Hepatocyte (in vitro differentiated cells): ENCODE measurements at regions not wholly inside any gene's neighbourhood (a gene's known extent, or its start where the extent isn't known, plus 50 kb on each side); places are given as distances from the start of the nearest gene placed in this dataset.

Experiments
- DNase-seq: peaks from one replicate; pipeline ENCODE4 v3.0.0-alpha.2; 2016; ENCODE audit warnings: low spot score
- H2AFZ ChIP-seq: fragments of 200-600 bp; sonication (generic); 2 replicates; pipeline ENCODE4 v1.6.0; 2016; ENCODE audit warnings: antibody characterized with exemption, mild to moderate bottlenecking
- H3K27ac ChIP-seq: fragments of 200-600 bp; sonication (generic); 2 replicates; pipeline ENCODE4 v1.5.1; 2016; ENCODE audit warnings: mild to moderate bottlenecking
- H3K27me3 ChIP-seq: fragments of 200-600 bp; sonication (generic); 2 replicates; pipeline ENCODE4 v1.6.1; 2016
- H3K36me3 ChIP-seq: fragments of 200-600 bp; sonication (generic); replicated peaks from 2 replicates; pipeline ENCODE4 v1.5.1; 2016; ENCODE audit warnings: low read depth; ENCODE audit not compliant: insufficient read depth
- H3K4me1 ChIP-seq: fragments of 200-600 bp; sonication (generic); 2 replicates; pipeline ENCODE4 v1.5.1; 2016; ENCODE audit warnings: mild to moderate bottlenecking, moderate library complexity; ENCODE audit not compliant: insufficient read depth
- H3K4me2 ChIP-seq: fragments of 200-600 bp; sonication (generic); 2 replicates; pipeline ENCODE4 v1.6.0; 2016
- H3K4me3 ChIP-seq: fragments of 200-600 bp; sonication (generic); 2 replicates; pipeline ENCODE4 v1.5.1; 2016; ENCODE audit warnings: mild to moderate bottlenecking
- H3K79me2 ChIP-seq: fragments of 200-600 bp; sonication (generic); 2 replicates; pipeline ENCODE4 v1.6.0; 2017; ENCODE audit warnings: mild to moderate bottlenecking
- H3K9me2 ChIP-seq: fragments of 200-600 bp; sonication (generic); replicated peaks from 2 replicates; pipeline ENCODE4 v1.6.0; 2017; ENCODE audit warnings: mild to moderate bottlenecking; ENCODE audit not compliant: insufficient read depth
- H3K9me3 ChIP-seq: fragments of 200-600 bp; sonication (generic); 2 replicates; pipeline ENCODE4 v1.5.1; 2016; ENCODE audit warnings: low read depth, mild to moderate bottlenecking
- H4K20me1 ChIP-seq: fragments of 200-600 bp; sonication (generic); 2 replicates; pipeline ENCODE4 v1.6.0; 2016; ENCODE audit warnings: mild to moderate bottlenecking; ENCODE audit not compliant: insufficient read depth, poor library complexity, severe bottlenecking
- EZH2 ChIP-seq: fragments of 200-600 bp; sonication (generic); IDR thresholded peaks from 2 replicates; pipeline ENCODE4 v1.6.1; 2016; ENCODE audit warnings: antibody characterized with exemption, mild to moderate bottlenecking, borderline replicate concordance
- EZH2phosphoT487 ChIP-seq: fragments of 200-600 bp; sonication (generic); IDR thresholded peaks from one replicate; pipeline ENCODE4 v1.6.1; 2018; ENCODE audit warnings: antibody characterized with exemption, mild to moderate bottlenecking, low read depth, moderate library complexity; ENCODE audit not compliant: unreplicated experiment, severe bottlenecking
- WGBS: methylation state at CpG from one replicate; pipeline ENCODE4 v1.1.6; 2016; ENCODE audit warnings: low lambda C conversion rate; ENCODE audit errors: missing lambda C conversion rate; 5-methylcytosine and 5-hydroxymethylcytosine counted together
- TF ChIP-seq, protein P1 (sequence below): fragments of 200-600 bp; sonication (generic); IDR thresholded peaks from 2 replicates; pipeline ENCODE4 v1.5.1; 2016; ENCODE audit warnings: antibody characterized with exemption, mild to moderate bottlenecking; ENCODE audit not compliant: poor library complexity

DNA sequence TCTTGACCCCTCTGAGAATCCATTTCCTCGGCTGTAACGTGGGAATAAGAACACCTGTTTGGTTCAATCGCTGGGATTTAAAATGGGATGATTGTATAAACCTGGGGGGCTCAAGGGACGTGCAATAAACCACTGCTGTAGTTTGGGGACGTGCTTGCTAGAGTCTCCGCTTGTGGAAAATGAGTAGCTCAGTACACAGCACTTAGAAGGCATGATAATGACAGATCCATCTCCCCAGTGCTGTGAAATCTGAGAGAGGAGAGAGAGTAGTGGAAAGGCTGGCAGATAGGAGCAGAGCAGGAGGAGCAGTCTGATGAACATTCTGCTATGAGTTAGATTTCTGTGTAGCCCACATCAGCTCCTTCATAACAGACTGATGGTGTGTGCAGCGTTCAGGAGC is 256.5 kb downstream of the MN1 start:
- WGBS: 76% methylated on average over 7 of the region's 7 CpGs
- Histone ChIP-seq H3K9me3 (no peaks in the 10 kb centered on the region), H3K4me3 (no peak overlapping the region), H3K27me3 (peaks cover 2% of the 10 kb centered on the region), H3K27ac (no peak overlapping the region), H3K4me1 (no peaks in the 10 kb centered on the region), H4K20me1 (no peaks in the 10 kb centered on the region), H3K4me2 (no peak overlapping the region), H3K9me2 (no peaks in the 10 kb centered on the region), H3K36me3 (no peaks in the 10 kb centered on the region), H3K79me2 (no peaks in the 10 kb centered on the region), H2AFZ (no peak overlapping the region)
- TF ChIP-seq, protein P1, sequence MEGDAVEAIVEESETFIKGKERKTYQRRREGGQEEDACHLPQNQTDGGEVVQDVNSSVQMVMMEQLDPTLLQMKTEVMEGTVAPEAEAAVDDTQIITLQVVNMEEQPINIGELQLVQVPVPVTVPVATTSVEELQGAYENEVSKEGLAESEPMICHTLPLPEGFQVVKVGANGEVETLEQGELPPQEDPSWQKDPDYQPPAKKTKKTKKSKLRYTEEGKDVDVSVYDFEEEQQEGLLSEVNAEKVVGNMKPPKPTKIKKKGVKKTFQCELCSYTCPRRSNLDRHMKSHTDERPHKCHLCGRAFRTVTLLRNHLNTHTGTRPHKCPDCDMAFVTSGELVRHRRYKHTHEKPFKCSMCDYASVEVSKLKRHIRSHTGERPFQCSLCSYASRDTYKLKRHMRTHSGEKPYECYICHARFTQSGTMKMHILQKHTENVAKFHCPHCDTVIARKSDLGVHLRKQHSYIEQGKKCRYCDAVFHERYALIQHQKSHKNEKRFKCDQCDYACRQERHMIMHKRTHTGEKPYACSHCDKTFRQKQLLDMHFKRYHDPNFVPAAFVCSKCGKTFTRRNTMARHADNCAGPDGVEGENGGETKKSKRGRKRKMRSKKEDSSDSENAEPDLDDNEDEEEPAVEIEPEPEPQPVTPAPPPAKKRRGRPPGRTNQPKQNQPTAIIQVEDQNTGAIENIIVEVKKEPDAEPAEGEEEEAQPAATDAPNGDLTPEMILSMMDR: no peak
- TF ChIP-seq EZH2 (no peak), EZH2phosphoT487 (no peak)
- DNase-seq: no peak

DNA sequence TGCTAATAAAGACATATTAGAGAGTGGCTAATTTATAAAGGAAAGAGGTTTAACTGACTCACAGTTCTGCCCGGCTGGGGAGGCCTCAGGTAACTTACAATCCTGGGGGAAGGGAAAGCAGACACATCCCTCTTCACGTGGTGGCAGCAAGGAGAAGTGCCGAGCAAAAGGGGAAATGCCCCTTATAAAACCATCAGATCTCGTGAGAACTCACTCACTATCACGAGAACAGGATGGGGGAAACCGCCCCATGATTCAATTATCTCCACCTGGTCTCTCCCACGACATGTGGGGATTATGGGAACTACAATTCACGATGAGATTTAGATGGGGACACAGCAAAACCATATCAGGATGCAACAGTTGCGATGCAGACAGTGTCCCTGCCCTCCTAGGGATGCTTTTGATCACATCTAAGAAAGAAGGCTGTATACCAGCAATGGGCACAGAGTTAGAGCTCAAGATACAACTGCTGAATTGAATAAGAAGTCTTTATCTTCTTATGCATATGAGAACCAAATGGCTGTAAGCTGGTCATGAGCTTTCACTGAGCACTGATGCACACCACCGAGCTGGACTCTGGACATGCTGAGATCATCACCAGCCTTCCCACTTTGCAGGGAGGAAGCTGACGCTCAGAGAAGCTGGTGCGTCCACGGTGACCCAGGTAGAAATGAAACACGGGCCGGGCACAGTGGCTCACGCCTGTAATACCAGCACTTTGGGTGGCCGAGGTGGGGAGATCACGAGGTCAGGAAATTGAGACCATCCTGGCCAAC is 255.2 kb downstream of the MN1 start:
- H3K27ac ChIP-seq: no peak overlapping the region
- DNase-seq: no peak
- 79% methylated on average over 18 of the region's 18 CpGs for WGBS
- H3K9me2 ChIP-seq: no peaks in the 10 kb centered on the region
- H2AFZ ChIP-seq: no peak overlapping the region
- H3K79me2 ChIP-seq: no peaks in the 10 kb centered on the region
- no peaks in the 10 kb centered on the region for H4K20me1 ChIP-seq
- TF ChIP-seq EZH2: no peak
- TF ChIP-seq, protein P1: no peak
- TF ChIP-seq EZH2phosphoT487: no peak
- no peaks in the 10 kb centered on the region for H3K9me3 ChIP-seq
- H3K4me3 ChIP-seq: no peak overlapping the region
- H3K4me1 ChIP-seq: no peaks in the 10 kb centered on the region
- H3K4me2 ChIP-seq: no peak overlapping the region
- no peaks in the 10 kb centered on the region for H3K27me3 ChIP-seq
- H3K36me3 ChIP-seq: no peaks in the 10 kb centered on the region

DNA sequence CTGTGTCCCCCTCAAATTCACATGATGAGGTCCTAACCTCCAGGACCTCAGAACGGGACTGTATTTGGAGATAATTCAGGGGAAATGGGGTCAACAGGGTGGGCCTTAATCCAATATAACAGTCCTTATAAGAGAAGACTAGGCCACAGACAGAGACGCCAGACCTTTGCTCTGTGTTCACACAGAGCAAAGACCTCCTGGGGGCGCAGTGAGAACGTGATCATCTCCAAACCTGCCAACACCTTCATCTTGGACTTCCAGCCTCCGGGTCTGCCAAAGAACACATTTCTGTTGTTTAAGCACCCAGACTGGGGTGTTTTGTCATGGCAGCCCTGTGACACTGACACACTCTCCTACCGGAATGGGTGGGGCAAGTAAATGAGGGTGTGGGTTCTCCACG is 250.2 kb downstream of the MN1 start:
- Histone ChIP-seq H3K4me1 (peaks cover 6% of the 10 kb centered on the region), H3K79me2 (no peaks in the 10 kb centered on the region), H3K9me2 (no peaks in the 10 kb centered on the region), H3K9me3 (no peaks in the 10 kb centered on the region), H3K4me3 (no peak overlapping the region), H4K20me1 (no peaks in the 10 kb centered on the region), H3K4me2 (no peak overlapping the region), H3K27ac (no peak overlapping the region), H2AFZ (no peak overlapping the region), H3K27me3 (no peaks in the 10 kb centered on the region), H3K36me3 (no peaks in the 10 kb centered on the region)
- no peak for DNase-seq
- WGBS: 87% methylated on average over 7 of the region's 7 CpGs
- no peak for TF ChIP-seq EZH2

DNA sequence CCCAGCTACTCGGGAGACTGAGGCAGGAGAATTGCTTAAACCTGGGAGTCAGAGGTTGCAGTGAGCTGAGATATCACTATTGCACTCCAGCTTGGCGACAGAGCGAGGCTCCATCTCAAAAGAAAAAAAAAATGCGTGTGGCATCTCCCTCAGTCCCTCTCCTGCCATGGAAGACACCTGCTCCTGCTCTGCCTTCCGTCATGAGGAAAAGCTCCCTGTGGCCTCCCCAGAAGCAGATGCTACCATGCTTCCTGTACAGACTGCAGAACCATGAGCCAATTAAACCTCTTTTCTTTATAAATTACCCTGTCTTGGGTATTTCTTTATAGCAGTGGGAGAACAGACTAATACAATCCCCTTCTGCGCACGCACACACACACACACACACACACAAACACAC is 249.4 kb downstream of the MN1 start:
- Histone ChIP-seq H3K36me3 (no peaks in the 10 kb centered on the region), H3K27ac (no peak overlapping the region), H3K4me3 (no peak overlapping the region), H3K79me2 (no peaks in the 10 kb centered on the region), H3K9me3 (no peaks in the 10 kb centered on the region), H3K4me1 (peaks cover 6% of the 10 kb centered on the region), H3K9me2 (no peaks in the 10 kb centered on the region), H4K20me1 (no peaks in the 10 kb centered on the region), H3K4me2 (no peak overlapping the region), H2AFZ (no peak overlapping the region), H3K27me3 (no peaks in the 10 kb centered on the region)
- 90% methylated on average over 7 of the region's 7 CpGs for WGBS
- no peak for DNase-seq
- TF ChIP-seq EZH2phosphoT487 (no peak), EZH2 (no peak)
- TF ChIP-seq, protein P1: no peak
